Progenitor cell of endocrine pancreas (in vitro differentiated cells): ENCODE measurements at regions not wholly inside any gene's neighbourhood (a gene's known extent, or its start where the extent isn't known, plus 50 kb on each side); places are given as distances from the start of the nearest gene placed in this dataset.

Experiments used
- DNase-seq: peaks from one replicate; pipeline ENCODE4 v3.0.0; 2021; ENCODE audit warnings: low spot score; ENCODE audit not compliant: unreplicated experiment
- H3K27ac Mint-ChIP-seq: 2 replicates; pipeline ENCODE4 v1.8.0; 2021; ENCODE audit warnings: mild to moderate bottlenecking, moderate library complexity, mixed read lengths
- H3K27me3 Mint-ChIP-seq: 2 replicates; pipeline ENCODE4 v1.8.0; 2021; ENCODE audit warnings: mixed read lengths
- H3K36me3 Mint-ChIP-seq: 2 replicates; pipeline ENCODE4 v1.8.0; 2022; ENCODE audit warnings: mixed read lengths; ENCODE audit not compliant: insufficient read depth
- H3K4me1 Mint-ChIP-seq: 2 replicates; pipeline ENCODE4 v1.8.0; 2021; ENCODE audit warnings: low read depth, mixed read lengths
- H3K4me3 Mint-ChIP-seq: 2 replicates; pipeline ENCODE4 v1.8.0; 2021; ENCODE audit warnings: low read depth, mild to moderate bottlenecking, moderate library complexity, mixed read lengths
- H3K9me3 Mint-ChIP-seq: 2 replicates; pipeline ENCODE4 v1.8.0; 2021; ENCODE audit warnings: low read depth, mixed read lengths
- TF ChIP-seq, protein P1 (sequence below): fragments of 200-600 bp; sonication (generic); IDR thresholded peaks from one replicate; pipeline ENCODE4 v1.5.0; 2021; ENCODE audit warnings: antibody characterized with exemption, mild to moderate bottlenecking; ENCODE audit not compliant: unreplicated experiment

DNA sequence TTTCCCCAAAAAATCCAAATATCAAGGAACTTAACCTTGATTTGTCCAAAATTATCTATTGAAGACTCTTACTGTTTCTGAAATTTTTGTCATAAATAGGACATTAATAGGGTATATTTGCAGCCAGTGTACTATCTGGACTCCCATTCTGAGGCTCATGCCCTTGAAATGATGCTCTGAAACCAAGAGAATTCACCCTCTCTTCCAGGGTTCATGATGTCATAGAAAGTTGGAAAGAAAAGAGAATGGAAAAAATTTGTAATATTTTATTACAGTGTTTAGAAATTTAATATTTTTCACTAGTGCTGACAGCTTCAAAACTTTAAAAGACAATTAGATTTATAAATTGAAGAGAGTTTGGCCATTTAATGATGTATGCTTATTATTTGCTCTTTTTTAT is 712.5 kb downstream of the MCTP2 start:
- H3K27me3 Mint-ChIP-seq: no peaks in the 10 kb centered on the region
- TF ChIP-seq, protein P1, sequence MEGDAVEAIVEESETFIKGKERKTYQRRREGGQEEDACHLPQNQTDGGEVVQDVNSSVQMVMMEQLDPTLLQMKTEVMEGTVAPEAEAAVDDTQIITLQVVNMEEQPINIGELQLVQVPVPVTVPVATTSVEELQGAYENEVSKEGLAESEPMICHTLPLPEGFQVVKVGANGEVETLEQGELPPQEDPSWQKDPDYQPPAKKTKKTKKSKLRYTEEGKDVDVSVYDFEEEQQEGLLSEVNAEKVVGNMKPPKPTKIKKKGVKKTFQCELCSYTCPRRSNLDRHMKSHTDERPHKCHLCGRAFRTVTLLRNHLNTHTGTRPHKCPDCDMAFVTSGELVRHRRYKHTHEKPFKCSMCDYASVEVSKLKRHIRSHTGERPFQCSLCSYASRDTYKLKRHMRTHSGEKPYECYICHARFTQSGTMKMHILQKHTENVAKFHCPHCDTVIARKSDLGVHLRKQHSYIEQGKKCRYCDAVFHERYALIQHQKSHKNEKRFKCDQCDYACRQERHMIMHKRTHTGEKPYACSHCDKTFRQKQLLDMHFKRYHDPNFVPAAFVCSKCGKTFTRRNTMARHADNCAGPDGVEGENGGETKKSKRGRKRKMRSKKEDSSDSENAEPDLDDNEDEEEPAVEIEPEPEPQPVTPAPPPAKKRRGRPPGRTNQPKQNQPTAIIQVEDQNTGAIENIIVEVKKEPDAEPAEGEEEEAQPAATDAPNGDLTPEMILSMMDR: no peak
- no peak overlapping the region for H3K27ac Mint-ChIP-seq
- DNase-seq: no peak
- H3K9me3 Mint-ChIP-seq: no peaks in the 10 kb centered on the region
- H3K4me3 Mint-ChIP-seq: no peak overlapping the region
- H3K36me3 Mint-ChIP-seq: no peaks in the 10 kb centered on the region
- H3K4me1 Mint-ChIP-seq: no peaks in the 10 kb centered on the region

DNA sequence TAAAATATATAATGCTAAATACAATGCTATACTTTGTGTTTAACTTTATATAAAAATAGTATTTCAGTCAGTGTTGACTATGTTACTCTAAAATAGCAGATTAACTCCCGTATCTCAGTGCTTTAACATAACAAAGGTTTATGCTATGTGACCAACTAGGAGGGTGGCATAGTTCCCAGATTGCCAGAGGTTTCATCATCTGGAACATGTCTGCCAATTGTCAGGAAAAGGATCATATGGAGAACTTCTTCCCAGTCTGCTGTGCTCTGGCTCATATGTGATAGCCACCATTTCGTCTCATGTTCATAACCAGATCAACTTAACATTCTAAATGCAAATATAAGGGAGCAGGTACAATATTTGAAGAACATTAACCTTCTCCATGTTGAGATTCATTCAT is 720.2 kb downstream of the MCTP2 start:
- no peak overlapping the region for H3K27ac Mint-ChIP-seq
- H3K4me1 Mint-ChIP-seq: no peaks in the 10 kb centered on the region
- TF ChIP-seq, protein P1: no peak
- H3K36me3 Mint-ChIP-seq: no peaks in the 10 kb centered on the region
- no peaks in the 10 kb centered on the region for H3K27me3 Mint-ChIP-seq
- H3K4me3 Mint-ChIP-seq: no peak overlapping the region
- DNase-seq: no peak
- H3K9me3 Mint-ChIP-seq: no peaks in the 10 kb centered on the region

DNA sequence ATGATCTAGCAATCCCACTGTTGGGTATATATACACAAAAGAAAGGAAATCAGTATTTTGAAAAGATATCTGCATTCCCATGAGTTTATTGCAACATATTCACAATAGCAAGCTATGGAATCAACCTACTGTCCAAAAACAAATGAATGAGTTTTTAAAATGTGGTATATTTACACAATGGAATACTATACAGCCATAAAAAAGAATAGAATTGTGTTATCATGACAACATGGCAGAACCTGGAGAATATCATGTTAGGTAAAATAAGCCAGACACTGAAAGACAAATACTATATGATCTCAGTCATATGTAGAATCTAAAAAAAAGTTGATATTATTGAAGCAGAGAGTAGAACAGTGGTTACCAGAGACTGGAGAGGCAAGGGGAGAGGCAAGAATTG is 732.6 kb downstream of the MCTP2 start:
- Mint-ChIP-seq H3K4me1 (no peaks in the 10 kb centered on the region), H3K36me3 (no peaks in the 10 kb centered on the region), H3K9me3 (peaks cover 23% of the 10 kb centered on the region), H3K27ac (no peak overlapping the region), H3K4me3 (no peak overlapping the region), H3K27me3 (no peaks in the 10 kb centered on the region)
- no peak for DNase-seq
- TF ChIP-seq, protein P1: no peak

DNA sequence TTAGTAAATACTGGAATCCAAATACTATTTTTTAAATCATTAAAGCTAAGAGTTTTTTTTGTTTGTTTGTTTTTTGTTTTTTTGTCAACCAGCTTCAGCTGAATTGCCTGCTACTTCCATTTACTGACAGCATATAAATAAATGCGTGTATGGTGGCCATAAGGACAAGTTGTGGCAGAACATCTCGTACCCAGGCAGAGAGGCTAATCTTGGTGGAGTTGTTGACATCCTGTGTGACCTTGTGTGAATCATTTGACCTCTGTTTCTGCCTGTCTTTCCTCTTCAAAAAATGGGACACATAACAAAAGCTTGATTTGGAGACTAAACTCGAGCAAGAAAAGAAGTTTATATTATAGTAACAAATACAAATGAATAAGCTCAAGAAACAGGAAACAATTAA is 734.2 kb downstream of the MCTP2 start:
- Mint-ChIP-seq H3K4me1 (no peaks in the 10 kb centered on the region), H3K27ac (no peak overlapping the region), H3K36me3 (no peaks in the 10 kb centered on the region), H3K27me3 (no peaks in the 10 kb centered on the region), H3K4me3 (no peak overlapping the region), H3K9me3 (peaks cover 11% of the 10 kb centered on the region)
- TF ChIP-seq, protein P1: no peak
- DNase-seq: no peak

DNA sequence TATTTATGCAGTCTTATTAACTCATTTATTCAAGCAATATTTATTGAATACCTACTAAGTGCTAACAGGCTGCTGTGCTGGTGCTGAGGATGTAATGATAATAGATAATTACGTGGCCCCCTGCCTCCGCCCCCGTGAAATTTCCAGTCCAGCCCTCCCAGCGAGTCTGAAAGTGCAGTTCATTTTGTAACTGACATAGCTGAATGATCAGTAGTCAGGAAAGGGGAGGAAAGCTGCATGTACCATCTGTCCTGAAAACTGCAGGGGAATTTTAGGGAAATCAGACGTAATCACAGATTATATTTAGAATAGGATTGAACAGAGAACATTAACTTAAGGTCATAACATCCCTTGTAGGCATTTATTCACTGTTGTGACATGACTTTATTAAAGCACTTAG is 736.8 kb downstream of the MCTP2 start:
- no peaks in the 10 kb centered on the region for H3K36me3 Mint-ChIP-seq
- H3K4me1 Mint-ChIP-seq: peaks cover 2% of the 10 kb centered on the region

More for the DNA sequence above, 736.8 kb downstream of the MCTP2 start:
- Mint-ChIP-seq H3K9me3 (peaks cover 3% of the 10 kb centered on the region), H3K27ac (no peak overlapping the region), H3K27me3 (no peaks in the 10 kb centered on the region), H3K4me3 (no peak overlapping the region)
- TF ChIP-seq, protein P1: no peak
- DNase-seq: no peak
